HG02938 (cell line): ENCODE measurements at regions not wholly inside any gene's neighbourhood (a gene's known extent, or its start where the extent isn't known, plus 50 kb on each side); places are given as distances from the start of the nearest gene placed in this dataset.

Source experiments
- ATAC-seq: cut with Tn5 transposase; IDR thresholded peaks from one replicate; pipeline ENCODE4 v1.9.1; 2021; ENCODE audit warnings: mild to moderate bottlenecking, moderate library complexity; ENCODE audit not compliant: unreplicated experiment

DNA sequence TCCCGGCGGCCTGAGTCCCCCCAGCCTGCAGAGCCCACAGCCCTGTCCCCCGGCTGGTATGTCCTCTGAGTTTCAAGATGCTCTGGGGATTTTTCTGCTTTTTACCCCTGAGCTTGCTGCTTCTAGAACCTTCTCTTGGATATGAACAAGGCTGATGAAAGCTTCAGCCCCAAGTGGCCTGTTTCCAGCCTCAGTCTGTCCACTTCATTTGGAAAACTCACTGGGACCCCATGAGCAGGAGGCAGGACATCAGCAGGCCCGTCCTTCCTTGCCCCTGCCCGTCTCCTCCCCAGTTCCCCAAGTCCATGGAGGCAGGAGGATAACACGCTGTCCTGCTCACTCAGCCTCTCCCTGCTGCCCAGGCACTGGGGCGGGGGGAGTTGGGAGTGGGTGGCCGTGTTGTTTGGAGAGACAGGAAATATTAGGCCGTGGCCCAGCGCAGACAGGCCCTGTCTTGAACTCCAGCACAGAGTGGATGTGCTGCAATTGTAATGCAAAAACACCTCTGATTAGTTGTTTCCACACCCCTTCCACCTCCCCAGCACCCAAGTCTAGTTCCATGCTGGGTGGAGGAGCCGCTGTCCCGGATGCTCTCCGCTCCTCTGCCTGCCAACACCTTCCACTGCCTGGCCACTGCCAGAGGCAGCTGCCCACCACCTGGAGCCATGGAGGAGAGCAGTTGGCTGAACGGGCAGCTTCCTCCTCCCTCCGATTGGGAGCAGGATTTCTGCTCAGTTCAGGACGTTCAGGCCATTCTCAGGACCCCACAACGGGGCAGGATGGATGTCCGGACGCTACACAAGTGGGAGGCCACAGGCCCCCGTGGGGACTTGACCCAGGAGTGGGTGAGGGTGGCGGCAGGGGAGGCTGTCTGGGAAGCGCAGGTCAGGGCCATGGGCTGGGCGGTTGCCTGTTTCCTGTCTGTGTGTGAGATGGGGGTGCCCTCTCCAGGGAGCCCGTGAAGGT, 216.9 kb upstream of the GSE1 start:
- no peak for ATAC-seq

DNA sequence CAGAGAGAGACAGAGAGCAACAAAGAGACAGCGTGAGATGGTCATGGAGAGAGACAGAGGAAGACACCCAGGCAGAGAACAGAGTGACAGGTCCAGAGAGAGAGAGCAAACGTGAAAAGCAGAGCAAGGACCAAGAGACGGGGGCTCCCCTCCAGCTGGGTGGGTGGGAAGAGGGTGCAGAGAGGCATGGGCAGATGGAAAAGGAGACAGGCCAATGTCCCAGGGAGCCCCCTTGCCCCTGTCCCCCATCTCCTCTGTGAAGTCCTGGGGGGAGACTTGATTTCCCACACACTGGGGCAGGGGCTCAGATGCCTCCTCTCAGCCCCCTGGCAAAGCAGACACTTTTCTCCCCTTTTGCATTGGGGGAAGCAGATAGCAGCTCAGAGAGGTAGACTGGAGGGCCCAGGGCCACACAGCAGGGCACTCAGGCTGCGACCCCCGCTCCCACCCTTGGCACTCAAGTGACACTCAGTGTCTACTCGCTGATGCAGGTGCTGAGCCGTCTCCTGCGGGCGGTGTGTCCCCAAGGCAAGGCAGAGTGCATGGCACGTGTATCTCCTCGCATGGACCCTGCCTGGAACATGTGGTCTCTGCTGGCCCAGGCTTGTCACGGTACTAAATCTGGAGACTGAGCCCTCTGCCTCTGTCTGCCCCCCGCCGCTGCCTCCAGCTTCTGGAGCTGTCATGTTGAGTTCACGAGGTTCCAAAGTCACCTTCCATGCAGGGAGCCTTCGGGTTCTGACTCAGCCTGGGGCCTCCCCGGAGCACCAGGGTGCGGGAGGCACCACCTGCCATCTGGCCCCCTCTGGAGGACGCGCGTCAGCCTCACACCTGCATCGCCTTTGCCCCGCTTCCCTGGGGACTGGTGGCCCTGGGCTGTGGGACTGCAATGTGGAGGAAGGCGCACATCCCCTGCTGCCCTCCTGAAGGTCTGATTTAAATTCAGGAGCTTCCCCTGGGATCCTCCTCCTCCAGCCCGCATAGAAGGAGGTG, 215.9 kb upstream of the GSE1 start:
- no peak for ATAC-seq

DNA sequence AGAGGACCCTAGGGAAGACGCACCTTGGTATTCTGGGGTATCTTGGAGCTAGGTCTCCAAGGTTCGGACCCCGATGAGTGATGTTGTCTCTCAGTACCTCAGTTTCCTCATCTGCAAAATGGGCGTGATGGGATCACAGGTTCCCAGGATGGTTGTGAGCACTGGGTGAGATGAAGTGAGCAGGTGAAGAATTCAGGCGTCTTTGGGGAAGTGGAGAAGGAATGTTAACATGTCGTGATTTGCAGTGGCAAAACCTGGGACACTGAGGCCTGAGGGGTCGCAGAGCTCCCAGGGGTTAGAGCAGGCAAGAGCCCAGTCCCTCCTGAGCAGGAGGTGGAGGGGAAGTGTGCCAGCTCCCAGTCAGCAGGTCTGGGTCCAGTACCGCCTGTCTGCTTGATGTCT, 215.1 kb upstream of the GSE1 start:
- no peak for ATAC-seq

DNA sequence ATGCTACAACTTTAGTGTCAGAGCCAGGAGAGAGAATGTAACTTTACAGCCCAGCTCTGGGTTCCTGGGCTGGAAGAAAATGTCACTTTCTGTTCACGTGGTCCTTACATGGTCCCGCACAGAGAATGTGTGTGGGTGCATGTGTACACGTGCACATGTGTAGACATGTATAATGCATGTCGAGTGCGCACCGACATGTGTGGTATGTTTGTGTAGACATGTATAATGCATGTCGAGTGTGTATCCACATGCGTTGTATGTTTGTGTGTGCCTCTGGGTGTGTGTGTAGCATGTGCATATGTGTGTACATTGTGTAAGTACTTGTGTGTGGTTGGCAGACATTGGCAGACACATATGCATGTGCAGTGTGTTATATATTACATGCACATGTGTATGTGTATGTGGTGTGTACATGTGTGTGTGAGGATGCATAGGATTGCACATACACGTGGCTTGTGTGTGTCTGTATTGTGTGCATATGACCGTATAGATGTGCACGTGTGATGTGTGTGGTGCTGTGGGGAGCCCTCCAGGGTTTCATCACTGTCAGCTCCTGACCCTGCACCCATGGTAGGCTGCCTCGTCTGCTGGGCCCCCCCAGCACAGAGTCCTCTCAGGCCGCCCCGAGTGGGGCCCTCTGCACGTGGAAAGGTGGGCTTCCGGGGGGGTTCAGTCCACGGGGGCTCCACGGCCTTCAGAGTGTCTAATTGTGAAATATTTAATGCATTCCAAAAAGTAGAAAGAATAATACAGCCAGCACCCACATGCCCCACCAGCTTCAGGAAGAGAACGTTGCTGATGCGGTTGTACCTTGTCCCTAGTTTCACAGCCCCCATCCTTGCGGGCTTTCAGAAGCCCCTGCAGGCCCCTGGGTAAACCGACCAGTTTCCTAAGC, 214.2 kb upstream of the GSE1 start:
- ATAC-seq = no peak

DNA sequence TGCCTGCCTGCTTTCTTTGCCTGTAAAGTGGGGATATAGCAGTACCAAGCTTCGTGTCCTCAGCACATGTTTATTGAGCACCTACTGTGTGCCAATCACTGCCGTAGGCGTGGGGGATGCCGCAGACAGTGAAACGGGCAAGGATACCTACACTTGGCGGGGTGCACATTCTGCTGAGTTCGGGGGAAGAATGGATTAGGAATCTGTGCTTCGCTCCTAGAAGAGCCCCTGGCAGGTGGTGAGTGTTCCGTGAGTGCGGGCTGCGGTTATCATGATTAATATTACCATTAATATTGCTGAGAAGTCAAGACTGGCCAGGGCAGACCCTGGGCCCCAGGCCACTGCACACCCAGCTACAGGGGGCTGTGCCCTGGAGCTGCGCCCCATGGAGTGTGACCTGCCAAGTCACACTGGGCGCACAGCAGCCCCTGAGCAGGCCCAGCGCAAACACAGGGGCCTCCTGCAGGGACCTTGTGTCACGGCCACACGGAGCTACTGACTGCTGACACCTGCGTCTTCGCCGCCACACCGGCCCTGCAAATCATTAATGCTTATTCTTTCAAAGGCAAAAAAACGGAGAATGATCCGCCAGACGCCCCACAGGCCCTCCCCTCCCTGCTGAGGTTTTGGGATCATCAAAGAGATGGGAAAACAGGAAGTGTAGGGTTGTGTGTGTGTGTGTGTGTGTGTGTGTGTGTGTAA, 213.4 kb upstream of the GSE1 start:
- no peak for ATAC-seq

DNA sequence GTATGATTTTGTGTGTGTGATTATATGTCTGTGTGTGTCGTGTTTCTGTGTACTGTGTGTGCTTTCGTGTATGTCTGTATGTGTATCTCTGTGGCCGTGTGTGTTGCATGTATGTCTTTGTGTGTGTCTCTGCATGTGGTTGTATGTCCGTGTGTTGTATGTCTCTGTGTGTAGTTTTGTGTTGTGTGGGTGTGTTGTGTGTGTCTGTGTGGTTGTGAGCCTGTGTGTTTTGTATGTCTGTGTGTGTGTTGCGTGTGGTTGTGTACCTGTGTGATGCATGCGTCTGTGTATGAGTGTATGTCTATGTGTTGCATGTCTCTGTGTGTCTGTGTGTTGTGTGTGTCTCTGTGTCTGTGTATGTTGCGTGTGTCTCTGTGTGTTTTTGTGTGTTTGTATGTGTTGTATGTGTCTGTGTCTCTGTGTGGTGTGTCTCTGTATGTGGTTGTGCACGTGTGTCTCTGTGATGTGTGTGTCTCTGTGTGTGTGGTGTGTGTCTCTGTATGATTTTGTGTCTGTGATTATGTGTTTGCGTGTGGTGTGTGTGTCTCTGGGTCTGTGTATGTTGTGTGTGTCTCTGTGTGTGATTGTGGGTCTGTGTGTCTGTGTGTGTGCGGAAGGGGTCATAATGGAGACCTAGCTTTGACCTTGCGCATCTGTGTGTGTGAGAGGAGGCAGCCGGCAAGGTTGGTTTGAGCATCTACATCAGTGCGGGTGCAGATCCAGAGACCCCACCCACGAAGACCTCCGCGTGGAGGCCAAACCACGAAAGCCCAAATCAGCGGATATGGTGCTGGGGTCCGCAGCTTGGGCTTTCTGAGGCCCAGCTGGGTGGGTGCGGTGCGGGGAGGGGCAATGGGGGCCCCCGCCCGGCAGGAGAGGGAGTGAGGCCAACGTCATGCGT, 212.6 kb upstream of the GSE1 start:
- ATAC-seq = no peak

DNA sequence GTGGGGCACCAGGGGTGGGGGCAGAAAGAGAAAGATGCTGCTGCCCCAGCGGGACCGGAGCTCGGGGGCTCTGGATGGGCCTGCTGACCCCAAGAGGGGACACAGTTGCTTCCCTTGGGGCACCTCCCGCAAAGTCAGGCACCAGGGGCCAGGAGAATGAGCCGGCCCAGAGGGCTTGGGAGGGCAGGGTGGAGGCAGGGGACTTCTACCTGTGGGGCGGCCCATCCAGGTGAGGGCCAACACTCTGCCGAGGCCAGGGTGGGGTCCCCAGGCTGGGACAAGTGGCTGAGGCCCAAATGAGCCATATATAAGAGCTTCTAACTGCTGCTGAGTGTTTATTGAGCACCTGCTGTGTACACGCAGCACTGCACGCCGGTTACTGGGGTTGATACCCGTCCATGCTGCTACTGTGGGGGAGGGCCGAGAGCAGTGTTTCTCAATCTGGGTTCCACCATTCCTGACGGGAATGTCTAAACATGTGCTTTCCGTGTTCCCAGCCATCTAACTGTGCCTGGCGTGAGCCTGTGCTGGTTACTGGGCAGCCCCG, 211.7 kb upstream of the GSE1 start:
- ATAC-seq = no peak

DNA sequence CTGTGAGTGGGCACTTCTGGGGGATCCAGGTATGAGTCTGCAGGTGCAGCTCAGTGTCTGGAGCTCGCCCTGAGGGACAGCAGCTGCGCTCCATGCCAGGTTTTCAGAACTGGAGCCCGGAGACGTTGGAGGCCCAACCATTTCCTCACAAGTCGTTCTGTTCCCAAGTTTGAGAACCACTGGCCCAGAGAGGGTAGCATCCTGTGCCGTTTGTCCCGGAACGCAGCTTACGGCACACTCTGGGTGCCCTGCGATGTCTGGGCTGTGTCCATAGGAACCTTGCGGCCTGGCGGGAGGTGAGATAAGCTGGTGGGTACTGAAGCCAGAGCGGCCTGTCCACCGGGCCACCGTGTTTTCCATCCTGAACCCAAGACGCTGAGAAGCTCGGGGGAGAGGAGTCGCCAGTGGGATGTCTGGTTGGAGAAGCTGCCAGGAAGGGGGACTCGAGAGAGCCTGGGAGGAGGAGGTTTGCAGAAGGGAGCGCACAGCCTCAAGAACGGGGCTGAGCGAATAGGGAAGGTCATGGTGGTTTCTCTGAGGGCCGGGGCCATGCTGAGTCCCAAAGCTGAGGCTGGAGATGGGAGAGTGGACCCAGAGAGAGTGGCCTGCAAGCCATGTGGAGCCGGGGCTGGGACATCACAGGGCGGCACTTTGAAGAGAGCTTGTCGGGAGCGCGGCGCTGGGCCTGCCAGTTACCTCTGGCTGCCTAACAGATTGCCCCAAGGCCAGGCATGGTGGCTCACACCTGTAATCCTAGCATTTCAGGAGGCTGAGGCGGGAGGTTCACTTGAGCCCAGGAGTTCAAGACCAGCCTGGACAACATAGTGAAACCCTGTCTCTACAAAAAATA, 211.0 kb upstream of the GSE1 start:
- no peak for ATAC-seq

DNA sequence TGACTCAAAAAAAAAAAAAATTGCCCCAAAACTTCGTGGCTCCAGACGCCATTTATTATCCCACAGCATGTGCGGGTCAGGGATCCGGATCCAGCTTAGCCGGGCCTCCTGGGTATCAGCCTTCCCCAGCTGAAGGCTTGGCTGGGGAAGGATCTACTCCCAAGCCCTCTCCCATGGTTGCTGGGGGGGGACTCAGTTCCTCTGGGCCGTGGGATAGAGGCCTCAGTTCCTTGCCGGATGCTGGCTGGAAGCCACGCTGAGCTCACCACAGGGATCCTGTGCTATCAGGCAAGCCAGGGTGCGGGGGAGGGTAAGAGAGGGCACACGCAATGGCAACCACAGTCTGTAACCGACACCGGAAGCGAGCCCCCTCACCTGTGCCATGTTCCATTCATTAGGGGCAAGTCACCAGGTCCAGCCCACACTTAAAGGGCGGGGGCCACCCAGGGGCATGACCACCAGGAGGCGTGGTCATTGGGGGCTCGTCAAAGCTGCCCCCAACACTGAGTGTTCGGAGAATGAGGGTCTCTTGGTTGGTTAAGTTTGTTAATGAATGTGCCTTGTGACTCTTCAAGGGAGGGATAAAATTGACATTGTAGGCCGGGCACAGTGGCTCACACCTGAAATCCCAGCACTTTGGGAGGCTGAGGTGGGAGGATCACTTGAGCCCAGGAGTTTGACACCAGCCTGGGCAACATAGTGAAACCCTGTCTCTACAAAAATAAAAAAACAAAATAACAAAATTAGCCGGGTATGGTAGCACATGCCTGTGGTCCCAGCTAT, 210.0 kb upstream of the GSE1 start:
- ATAC-seq = no peak

DNA sequence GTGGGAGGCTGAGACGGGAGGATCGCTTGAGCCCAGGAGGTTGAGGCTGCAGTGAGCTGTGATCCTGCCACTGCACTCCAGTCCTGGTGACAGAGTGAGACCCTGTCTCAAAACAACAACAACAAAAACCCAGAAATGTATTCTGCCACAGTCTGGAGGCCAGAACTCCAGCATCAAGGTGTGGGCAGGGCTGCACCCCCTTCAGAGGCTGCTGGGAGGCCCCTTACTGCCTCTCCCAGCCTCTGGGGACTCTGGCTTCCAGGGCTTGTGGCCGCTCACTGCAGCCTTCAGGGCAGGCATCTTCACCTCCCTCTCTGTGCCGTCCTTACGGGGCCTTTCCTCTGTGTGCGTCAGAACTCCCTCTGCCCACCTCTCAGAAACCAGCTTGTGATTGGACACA, 209.4 kb upstream of the GSE1 start:
- no peak for ATAC-seq

DNA sequence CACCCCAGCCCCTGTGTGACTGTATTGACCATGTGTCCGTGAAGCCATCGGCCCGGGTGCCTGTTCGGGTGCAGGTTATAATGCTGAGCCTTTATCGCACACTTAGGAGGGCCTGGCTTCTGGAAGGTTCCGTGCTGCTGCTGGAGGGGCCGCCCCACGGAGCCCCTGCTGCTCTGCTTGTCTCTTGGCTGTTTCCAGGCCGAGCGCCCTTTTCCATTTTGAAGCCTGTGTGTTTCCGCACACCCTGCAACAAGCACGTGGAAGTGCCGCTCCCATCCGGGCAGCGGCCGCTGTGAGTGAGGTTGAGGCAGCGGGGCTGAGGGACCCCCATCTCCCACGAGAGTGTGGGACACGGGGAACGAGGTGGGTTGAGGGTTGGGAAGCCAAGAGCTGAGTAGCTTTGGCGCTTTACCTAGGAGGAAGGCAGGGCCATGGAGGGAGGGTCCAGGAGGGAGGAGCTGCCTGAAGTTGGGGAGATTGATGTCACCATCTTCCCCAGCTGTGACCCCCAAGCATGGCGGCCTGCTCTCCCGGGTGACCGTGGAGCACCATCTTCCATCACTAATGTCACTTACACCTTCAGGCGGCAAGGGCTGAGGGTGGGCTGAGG, 200.1 kb upstream of the GSE1 start:
- no peak for ATAC-seq

DNA sequence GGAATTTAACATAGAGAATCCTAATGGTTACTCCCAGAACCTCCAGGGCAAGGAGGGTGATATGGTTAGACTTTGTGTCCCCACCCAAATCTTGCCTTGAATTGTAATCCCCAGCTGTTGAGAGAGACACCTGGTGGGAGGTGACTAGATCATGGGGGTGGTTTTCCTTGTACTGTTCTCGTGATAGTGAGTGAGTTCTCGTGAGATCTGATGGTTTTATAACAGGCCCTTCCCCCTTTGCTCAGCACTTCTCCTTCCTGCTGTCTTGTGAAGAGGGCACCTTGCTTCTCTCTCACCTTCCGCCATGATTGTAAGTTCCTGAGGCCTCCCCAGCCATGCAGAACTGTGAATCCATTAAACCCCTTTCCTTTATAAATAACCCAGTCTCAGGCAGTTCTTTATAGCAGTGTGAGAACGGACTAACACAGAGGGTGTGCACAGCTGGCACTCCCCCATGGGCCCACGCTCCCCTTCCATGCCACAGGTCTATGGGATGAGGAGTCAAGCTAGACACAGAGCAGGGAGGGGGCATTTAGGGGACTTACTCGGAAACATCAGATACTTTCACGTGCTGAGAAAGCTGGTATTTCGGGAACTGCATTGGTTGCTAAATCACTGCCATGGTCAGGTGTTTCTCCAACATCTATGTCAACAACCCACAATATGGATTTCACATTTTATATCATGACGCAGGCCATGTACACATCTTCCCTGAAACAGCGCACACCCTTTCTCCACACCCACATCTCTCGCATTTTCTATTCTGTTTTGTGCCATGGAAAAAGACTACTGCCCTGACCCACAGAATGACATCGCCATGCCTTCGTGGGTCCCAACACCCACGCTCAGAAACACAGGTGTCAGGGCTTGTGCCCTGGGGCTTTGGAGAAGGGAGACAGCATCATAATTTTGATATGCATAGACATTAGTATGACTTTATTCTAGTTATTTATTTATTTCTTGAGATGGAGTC, 199.1 kb upstream of the GSE1 start:
- ATAC-seq = no peak

DNA sequence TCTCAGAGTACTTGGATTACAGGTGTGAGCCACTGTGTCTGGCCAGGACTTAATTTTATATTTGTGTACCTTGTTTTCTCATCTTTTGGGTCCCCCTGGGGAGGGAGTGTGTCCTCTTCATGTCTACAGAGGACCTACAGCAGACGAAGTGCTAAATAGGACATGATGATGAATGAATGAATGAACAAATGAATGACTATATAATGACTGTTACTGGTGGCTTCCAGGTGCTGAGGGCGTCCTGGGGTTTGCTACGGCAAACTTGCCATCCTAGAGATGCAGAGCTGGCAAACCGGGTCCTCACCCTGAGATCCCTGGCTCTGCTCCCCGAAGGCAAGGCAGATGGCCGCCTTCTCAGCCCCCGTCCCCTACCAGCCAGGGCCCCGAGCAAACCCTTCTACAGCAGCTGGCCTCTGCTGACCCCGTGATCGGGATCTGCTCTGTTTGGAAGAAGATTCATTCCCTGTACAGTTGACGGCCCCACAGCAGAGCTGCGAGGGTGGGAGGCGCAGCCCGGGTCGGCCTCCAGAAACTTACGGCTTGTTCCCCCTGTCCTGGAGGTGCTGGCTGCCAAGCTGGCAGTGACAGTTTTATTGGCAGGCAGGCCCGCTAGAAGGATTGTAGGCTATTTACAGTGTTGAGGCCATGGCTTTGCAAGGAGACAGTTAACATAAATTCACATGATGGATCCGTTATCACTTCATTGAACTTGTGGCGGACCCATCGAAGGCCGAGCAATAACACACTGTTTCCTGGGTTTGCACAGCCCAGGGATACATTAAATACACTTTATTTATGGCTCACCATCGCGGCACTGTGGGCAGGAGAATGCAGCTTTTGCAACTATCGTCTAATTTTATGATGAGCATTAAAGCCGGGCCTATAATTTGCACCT, 197.7 kb upstream of the GSE1 start:
- ATAC-seq = no peak
